COLO829 (cell line): ENCODE measurements at regions not wholly inside any gene's neighbourhood (a gene's known extent, or its start where the extent isn't known, plus 50 kb on each side); places are given as distances from the start of the nearest gene placed in this dataset.
"Not testable (repeated sequence)": the region's sequence is repeated elsewhere in the genome, so short reads cannot be mapped to it uniquely, and the experiment has no call there.

Experiments
- DNase-seq: peaks from one replicate; pipeline ENCODE4 v3.0.0; 2012; ENCODE audit warnings: low spot score

DNA sequence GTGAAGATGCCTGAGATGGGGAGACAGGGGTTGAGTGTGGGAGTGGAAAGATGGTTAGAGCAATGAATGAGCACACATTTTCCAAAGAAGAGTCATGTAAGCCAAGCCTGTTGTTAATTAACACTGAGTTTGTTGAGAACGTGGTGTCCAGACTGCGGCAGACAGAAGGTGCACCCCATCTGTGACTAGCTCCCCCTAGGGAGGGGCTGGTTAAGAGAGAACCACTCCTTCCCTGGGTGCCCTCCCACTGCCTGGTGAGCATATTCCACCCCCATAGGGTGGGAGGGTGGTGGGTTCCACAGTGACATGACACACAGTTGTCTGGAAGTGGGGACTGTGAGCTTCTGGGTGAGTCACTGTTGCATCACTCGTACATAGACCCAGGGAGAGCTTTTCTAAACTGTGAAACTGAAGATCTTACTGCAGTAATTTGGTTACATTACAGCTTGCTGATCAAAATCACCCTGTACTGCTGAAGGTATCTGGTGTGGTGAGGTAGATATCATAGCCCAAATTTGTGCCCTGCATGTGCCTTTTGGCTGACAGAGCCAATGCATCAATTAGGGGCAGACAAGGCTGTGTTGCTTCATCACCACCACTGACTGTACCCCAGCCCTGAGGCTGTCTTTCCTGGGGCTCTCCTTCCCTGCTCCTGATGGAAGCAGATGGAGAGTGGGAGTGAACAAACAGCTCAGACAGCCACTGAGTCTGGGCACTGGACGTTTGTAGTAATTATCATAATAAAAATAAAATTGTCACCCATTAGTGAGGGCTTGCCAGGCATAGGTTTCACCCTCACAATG is 150.9 kb downstream of the EMP1 start:
- no peak for DNase-seq

DNA sequence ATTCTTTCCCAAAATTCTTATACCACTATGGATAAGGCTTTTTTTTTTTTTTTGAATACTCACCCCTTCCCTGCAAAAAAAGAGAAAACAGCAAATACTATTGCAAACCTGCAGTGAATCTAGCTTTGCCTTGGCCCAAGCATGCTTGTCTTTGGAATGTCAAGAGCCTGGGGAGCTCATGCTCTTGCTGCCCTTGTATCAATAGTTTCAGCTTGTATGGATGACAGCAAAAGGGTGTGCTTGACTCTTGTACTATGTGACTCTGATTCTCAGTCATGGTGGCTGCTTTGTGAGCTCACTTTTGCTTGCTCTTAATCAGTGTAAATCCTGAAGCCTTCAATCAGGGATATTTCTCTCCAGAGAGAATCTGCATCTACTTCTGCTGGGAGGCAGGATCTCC is 149.2 kb downstream of the EMP1 start:
- no peak for DNase-seq

DNA sequence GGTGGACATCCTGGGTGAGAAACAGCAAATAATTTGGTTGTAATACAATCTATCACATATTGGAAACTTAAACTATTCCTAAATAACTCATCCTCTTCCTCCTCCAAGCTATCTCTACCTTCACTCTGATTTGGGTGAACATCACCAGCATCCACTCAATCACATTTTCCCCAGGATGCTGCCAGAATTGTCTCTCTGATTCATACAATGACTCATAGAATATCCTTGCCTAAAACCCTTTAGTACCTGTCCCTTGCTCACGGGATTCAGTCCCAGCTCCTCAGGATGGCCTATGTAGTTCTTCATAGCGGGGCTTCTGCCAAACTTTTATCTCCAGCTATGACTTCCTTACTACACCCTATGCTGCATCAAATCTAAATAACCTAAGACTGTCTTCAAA is 146.8 kb downstream of the EMP1 start:
- DNase-seq: no peak

DNA sequence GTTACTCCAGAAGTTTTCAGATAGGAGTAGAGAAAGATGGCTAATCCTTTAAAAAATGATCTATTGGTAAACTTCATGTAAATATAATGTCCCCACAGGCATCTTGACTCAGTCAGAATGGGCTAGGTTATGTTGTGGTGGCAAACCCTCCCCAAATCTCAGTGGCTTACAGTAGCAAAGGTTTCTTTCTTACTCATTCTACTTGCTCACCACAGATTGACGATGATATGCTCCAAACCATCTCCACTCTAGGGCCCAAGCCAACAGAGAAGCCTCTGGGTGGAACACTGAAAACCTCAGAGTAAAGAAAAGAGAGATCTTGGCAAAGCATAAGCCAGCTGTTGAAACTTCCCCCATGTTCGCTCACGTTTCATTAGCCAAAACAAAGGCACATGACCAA is 146.4 kb downstream of the EMP1 start:
- DNase-seq: no peak

DNA sequence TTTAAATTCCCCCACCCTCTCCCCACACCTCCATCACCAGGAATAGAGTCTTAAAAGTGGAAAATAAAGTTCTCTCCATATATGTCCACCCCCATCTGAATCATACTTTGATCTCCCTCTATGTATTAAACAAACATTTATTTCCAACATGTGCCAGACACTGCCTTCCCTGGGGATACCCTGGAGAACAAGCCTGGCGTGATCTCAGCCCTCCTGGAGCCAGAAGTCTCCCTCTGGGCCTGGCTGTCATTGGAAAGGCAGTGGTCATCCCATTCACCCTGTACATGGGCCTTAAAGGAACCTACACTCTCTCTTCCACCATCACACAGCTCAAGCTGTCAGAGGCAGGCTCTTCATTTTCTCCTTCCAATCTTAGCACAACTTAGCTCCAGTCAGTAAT is 143.6 kb downstream of the EMP1 start:
- DNase-seq: no peak

DNA sequence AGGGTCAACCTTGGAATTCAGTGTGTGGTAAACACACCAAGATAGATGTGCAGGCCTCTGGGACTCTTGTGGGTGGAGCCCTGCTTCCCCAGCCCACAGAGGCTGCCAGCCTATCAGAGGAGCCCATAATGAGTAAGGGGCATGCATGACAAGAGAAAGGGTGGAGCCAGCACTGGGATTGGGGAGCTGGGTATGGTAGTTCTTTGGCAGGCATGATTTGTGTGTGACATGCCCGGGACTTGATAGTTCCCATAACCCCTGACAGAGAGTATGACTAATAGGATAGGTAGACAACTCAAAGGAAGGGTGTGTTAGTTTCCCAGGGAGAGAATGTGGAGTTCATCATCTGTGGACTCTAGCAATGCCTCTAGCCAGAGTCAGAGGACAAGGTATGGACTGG is 143.0 kb downstream of the EMP1 start:
- no peak for DNase-seq

DNA sequence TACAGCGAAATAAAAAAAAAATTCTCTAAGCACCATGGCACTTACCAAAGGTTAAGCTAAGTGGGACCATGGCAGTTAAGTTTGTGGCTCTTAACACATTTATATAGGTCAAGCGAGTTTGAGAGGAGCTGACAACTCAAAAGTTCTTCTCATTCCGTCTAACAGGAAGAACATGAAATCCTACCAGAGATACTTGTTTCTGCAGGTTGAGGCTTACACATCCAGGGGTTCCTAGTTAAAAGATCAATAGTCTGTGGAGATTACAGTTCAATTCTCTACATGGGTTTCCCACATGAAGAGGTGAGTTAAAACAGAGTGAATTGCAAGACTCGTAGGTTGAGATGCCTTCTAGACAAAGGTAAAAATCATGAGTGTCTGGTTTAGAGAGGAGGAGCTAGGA is 142.6 kb downstream of the EMP1 start:
- no peak for DNase-seq

DNA sequence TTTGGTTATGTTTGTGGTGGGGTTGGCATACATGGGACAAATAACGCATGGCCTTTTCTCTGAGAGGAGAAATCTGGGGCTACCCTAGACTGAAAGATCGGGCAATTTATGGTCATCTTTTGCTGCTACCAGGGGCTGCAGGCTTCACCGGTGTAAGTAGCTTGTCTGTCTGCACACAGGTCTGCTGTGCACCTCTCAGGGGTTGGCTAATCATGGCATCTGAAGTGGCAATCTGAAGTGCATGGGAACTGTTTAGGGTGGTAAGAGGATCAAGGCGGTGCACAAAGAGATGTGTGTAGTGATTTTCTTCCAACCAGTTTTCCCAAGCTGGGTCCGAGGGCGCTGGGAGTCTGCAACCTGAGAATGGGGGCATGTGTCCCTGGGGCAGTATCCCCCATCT is 141.3 kb downstream of the EMP1 start:
- no peak for DNase-seq

DNA sequence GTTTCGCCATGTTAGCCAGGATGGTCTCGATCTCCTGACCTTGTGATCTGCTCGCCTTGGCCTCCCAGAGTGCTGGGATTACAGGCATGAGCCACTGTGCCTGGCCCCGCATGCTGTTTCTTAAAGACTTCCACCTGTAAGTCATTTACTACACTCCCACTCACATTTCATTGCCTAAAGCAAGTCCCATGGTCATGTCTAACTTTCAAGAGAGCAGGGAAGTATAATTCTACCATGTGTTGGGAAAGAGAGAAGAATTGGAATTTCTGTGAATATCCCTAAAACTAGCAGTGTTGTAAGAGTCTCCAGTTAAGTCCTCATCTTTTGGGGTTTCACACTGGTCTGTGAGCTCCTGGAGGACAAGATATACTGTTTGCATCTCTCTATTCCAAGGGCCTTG is 139.7 kb downstream of the EMP1 start:
- DNase-seq: no peak

DNA sequence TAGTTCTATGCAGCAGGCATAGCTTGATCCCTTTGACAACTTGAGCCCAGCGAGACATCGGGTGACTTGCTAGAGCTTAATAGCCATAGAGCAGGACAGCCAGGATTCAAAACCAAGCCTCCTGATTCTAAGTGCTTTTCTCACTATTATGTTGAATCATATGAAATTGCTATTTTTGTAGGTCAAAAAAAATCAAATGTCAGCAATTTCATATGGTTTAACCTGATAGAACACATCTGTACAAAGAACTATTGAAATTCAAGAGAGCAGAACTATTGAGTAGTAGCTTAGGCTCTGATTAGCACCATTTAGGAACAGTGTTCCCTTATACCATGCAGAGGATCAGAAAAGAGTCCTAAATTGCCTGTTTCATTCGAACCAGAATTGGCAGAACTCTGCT is 132.0 kb downstream of the EMP1 start:
- no peak for DNase-seq

DNA sequence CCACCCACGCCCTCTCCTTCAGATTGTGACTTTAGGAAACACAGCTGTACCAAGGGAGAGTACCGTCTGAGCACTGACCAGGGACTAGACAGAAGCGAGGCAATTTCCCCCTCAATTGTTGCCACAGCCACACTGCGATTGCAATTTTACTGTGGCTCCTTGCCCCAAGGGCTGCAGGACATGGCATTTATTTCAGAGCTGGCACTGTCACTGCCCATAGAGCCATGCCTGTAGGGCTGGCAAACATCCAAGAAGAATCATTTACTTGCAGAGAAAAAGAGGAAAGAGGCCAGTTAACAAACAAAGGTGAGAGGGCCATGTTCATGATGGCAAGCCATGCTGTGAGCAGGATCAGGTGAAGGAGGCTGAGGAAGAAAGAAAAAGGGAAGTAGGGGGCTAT is 129.6 kb downstream of the EMP1 start:
- DNase-seq: no peak

DNA sequence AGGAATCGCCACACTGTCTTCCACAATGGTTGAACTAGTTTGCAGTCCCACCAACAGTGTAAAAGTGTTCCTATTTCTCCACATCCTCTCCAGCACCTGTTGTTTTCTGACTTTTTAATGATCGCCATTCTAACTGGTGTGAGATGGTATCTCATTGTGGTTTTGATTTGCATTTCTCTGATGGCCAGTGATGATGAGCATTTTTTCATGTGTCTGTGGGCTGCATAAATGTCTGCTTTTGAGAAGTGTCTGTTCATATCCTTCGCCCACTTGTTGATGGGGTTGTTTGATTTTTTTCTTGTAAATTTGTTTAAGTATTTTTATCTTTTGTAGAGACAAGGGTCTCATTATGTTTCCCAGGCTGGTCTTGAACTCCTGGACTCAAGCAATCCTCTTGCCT is 128.5 kb downstream of the EMP1 start:
- DNase-seq: not testable (repeated sequence)

DNA sequence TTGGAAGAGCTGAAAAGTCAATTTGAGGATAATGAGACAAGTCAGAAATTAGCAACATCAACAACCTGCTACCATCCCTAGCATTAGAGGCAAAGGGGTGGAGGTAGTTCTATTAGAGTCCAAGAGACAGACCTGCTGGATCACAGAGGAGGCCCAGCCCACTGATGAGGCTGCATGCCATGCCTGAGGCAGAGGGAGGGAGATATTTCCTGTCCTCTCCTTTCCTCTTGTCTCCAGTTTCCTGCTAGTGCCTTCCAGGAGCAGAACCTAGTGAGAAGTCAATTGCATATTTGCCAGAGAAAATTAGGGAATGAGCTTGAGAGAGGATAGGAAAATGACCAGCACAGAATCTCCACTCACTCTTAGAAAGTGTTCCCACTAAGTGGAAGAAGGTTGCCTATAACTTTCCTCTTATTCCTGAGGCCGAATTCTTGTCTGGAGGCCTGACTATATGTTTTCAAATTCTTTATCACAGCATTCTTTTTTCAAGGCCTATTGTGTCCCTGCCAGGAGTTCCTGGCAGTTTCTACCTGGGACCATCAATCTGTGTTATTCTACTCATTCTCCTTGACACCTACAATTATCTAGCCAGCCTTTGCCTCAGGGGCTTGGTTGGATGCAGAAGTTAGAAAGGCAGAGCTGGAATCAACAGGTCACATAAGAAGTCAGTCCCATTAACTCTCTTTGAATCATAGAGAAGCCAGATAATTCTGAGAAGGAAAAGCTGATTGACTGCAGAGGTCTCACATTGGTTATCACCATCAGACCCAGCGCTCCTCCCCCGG is 121.9 kb downstream of the EMP1 start:
- DNase-seq: no peak

DNA sequence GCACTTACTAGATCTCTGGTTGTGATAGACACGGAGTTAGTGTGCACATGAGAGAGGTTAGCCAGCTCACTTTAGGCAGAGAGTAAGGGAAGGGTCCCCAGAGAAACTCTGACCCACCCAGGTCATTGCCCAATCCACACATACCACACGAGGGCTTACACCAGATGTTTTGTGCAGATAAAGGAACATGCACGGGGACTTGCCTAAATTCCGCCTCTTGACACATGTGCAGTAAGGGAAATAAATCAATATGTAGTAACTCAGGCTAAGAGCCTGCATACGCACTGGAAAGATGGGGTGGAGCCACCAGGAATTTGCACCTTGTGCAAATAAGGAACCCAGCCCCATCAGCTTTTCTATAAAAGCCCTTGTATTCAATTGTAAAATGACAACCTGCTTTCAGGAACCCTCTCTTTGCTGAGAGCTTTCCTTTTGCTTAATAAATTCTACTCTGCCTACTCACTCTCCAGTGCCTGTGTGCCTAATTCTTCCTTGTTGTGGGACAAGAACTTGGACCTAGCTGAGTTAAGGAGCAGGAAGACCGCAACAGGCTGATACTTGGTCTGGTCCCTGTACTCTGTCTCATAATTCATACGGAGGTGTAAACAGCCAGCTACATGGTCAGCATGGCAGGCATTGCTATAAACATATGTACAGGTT is 120.2 kb downstream of the EMP1 start:
- DNase-seq: no peak

DNA sequence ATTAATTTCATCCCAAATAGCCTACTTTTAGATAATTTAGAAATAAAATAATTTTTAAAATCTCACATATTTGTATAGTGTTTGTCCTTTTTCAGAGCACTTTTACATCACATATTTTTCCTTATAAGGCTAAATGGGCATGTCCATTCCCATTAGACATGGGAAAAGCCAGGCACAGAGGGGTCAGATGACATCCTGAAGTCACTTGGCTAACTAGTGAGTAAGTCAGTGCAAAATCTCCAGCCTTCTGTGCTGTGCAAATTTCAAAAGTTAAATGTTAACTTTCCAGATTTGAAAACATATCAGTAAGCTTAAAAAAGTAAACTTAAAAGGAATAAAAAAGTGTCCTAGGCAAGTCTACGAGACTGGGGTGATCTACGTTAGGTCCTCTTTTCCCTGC is 117.4 kb downstream of the EMP1 start:
- no peak for DNase-seq

DNA sequence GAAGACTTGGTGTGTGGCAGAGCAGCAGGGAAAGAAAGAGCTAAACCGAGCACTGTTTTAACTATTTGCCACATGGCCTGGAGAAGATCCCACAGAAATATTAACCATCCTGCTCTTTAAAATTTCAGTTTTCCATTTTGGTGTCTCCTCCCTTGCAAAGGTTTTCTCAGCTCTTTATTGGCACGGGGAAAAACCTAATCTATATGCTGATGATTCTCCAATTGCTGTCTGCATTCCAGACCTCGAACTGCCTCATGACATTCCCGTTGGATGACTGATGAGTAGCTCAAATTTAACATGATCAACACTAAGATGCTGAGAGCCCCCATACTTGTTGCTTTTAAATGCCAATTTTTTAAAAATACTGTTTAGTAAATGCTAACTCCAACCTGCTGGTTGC is 115.0 kb downstream of the EMP1 start:
- no peak for DNase-seq

DNA sequence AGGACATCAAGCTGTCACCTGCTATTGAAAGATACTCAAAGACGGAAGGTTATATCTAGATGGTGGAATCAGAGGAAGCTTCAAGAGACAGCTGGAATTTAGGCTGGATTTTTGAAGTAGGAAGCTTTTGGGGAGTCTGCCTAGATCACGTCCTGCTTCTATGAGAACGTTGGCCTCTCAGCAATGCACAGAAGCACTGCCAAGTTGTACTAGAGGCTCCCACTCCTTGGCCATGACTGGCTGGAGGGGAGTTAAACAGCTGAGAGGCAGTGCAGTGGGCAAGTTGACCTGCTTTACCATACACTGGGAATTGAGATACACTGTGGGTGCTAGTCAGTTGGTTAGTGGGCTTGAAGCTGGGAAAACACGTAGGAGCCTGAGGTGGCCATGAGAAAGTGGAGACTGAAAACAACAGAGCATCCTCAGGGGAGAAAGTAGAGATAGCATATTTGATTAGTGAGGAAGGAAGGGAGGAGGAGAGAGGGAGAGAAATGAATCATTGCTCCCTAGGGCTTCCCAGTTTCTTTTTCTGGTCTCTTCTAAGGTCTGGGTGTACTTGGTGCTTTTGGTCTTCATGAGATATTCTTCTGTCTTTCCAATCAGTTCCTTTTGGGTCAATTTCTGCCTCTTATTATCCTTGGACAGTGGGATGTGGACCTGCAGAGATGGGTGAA is 110.8 kb downstream of the EMP1 start:
- DNase-seq: no peak

DNA sequence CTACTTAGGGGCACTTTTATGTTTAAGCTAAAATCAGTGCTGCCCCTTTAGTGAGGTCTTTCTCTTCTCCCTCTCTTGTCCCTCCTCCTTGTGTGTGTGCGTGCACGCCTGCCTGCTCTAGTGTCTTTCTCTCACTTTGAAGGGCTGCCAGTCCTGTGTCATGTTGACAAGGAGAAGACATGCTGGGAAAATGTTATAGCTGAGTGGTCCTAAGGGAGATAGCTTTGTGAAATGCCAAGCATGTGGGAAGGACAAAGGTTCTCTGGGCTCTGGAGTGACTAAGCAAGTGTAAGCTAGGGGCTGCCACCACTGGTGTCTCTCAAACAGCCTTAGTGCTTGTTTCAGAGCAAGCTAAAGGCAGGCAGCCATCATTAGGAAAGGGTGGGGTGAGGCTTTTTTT is 108.4 kb downstream of the EMP1 start:
- no peak for DNase-seq

DNA sequence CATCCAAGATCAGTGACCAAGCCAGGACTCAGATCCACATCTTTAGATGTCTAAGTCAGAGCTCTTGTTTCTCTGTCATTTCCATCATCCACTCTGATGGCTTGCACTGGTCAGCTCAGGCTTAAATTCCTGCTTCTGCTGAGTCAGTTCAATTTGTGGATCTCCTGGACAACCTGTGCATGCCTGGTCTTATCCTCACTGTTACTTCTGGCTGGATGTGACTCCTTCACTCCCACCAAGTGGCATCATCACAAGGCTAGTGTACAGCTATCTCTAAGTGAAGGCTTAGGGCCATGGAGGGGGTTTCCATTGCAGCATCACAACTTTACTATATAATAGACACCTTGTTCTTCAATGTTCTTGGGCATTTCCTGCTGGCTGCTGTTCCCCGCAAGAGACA is 102.9 kb downstream of the EMP1 start:
- DNase-seq: no peak

DNA sequence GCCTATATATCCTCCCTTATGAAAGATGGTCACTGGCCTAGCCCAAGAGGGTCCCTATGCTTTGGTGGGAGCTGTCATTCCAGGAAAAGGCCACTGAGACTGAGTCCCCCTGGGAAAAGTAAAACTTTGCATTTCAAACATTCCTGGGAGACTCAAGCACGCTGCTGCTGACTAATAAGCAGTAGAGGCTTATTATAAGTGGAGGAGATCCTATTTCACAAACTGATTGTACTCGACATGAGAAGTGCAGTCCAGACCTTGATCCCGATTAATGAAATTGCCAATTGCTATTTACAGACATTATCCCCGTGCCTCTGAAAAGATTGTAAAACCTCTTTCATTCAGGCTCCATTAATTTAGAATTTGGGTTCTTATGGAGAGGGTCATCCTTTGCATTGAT is 96.6 kb downstream of the EMP1 start:
- peak; percentile 13 for DNase-seq

DNA sequence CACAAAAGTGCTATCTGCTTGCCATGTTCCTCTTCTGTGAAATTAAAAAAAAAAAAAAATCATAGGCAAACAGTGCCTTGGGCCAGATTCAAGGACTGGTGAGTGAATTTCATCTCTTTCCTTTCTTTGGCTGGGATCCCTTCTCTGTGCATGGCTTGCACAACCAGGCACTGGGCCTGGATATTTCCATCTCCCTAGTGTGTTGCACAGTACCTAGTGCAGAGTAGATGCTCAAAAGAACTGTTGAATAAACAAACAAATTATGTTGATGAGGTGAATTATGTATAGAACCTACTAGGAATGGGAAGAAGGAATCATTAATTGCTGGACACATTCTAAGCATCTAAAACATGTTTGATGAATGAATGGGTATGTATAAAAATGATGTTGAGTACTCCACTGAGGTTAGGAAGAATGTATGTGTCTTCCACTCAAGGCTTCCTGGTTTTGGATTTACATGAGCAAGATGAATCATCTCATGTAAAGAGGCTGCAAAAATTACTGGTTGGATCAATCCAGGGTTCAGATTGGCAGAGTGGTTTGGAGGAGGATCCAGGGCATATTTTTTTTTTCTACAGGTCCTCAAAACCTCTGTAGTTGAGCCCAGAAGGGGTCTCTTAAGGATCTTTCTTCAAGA is 93.2 kb downstream of the EMP1 start:
- DNase-seq: no peak
